ENCODE measurements at regions not wholly inside any gene's neighbourhood (a gene's known extent, or its start where the extent isn't known, plus 50 kb on each side); places are given as distances from the start of the nearest gene placed in this dataset.

DNA sequence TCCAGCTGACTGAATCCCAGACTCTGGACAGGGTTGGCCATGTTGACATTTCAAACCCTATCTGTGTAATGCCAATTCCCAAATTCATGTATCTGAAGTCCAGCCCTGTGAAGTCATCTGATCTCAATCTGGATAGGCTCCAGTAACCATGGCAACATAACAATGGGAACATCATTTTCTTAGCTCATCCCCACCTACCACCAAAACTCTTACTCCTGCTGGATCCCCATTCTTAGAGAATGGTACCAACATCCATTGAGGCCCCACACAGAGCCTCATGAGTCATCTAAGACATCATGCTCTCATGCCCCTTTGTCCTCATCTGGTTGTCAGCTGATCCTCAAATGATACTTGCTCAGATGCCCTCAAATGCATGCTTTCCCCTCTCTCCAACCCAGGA is 58.9 kb upstream of the TEX51 start:
- Histone ChIP-seq H3K36me3 (ENCODE audit: control insufficient read depth in 4 of 4, insufficient read depth in 4 of 4, low read length in 4 of 4) (no peaks in the 10 kb centered on the region), H3K4me3 (no peak overlapping the region), H3K27ac (ENCODE audit: low read depth in 1 of 2, low read length in 1 of 2) (no peak overlapping the region), H3K9me3 (ENCODE audit: control insufficient read depth in 4 of 4, insufficient read depth in 3 of 4, low read length in 3 of 4) (peaks cover 0 to 2% (median 0%) of the 10 kb centered on the region in 4 donors), H3K27me3 (ENCODE audit: control insufficient read depth in 3 of 3, insufficient read depth in 3 of 3, low read length in 2 of 3) (no peaks in the 10 kb centered on the region), H3K9ac (ENCODE audit: insufficient read depth in 1 of 2, low read length in 2 of 2) (no peak overlapping the region), H3K4me1 (ENCODE audit: control insufficient read depth in 5 of 5, insufficient read depth in 5 of 5, low read length in 5 of 5) (no peaks in the 10 kb centered on the region)
- DNase-seq (peak in 2 of 3 donors; percentile 45 to 57), ATAC-seq (ENCODE audit: insufficient read depth, low FRiP score) (no peak)
- TF ChIP-seq, protein P1, sequence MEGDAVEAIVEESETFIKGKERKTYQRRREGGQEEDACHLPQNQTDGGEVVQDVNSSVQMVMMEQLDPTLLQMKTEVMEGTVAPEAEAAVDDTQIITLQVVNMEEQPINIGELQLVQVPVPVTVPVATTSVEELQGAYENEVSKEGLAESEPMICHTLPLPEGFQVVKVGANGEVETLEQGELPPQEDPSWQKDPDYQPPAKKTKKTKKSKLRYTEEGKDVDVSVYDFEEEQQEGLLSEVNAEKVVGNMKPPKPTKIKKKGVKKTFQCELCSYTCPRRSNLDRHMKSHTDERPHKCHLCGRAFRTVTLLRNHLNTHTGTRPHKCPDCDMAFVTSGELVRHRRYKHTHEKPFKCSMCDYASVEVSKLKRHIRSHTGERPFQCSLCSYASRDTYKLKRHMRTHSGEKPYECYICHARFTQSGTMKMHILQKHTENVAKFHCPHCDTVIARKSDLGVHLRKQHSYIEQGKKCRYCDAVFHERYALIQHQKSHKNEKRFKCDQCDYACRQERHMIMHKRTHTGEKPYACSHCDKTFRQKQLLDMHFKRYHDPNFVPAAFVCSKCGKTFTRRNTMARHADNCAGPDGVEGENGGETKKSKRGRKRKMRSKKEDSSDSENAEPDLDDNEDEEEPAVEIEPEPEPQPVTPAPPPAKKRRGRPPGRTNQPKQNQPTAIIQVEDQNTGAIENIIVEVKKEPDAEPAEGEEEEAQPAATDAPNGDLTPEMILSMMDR (IDR thresholded peaks at IDR 0.05; ENCODE audit: control extremely low read depth, extremely low read depth) = no peak

DNA sequence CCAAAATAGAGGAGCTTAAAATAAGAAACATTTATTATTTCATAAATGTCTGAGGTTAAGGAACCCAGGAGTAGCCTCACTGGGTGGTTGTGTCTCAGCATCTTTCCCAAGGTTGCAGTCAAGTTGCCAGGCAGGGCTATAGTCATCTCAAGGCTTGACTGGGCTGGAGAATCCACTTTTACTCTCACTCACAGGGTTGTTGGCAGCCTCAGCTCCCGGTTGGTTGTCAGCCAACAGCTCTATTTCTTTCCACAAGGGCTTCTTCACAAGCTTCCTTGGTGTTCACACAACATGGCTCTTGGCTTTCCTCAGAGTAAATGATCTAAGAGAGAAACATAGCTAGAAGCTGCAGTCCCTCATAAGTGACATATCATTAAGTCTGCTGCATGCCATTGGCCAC is 55.6 kb upstream of the TEX51 start:
- no peak overlapping the region for H3K9ac ChIP-seq (ENCODE audit: insufficient read depth in 1 of 2, low read length in 2 of 2)
- no peaks in the 10 kb centered on the region for H3K4me1 ChIP-seq (ENCODE audit: control insufficient read depth in 5 of 5, insufficient read depth in 5 of 5, low read length in 5 of 5)
- no peaks in the 10 kb centered on the region for H3K27me3 ChIP-seq (ENCODE audit: control insufficient read depth in 3 of 3, insufficient read depth in 3 of 3, low read length in 2 of 3)
- TF ChIP-seq, protein P1 (IDR thresholded peaks at IDR 0.05; ENCODE audit: control extremely low read depth, extremely low read depth) = no peak
- H3K27ac ChIP-seq (ENCODE audit: low read depth in 1 of 2, low read length in 1 of 2) = no peak overlapping the region
- 52 to 95% methylated on average over 1 of the region's 1 CpG for WGBS, 2 donors
- DNase-seq = peak in 2 of 3 donors; percentile 24 to 27
- no peaks in the 10 kb centered on the region for H3K36me3 ChIP-seq (ENCODE audit: control insufficient read depth in 4 of 4, insufficient read depth in 4 of 4, low read length in 4 of 4)
- H3K9me3 ChIP-seq (ENCODE audit: control insufficient read depth in 4 of 4, insufficient read depth in 3 of 4, low read length in 3 of 4) = peaks cover 0 to 2% (median 0%) of the 10 kb centered on the region in 4 donors
- ATAC-seq (ENCODE audit: insufficient read depth, low FRiP score) = no peak
- H3K4me3 ChIP-seq = no peak overlapping the region

DNA sequence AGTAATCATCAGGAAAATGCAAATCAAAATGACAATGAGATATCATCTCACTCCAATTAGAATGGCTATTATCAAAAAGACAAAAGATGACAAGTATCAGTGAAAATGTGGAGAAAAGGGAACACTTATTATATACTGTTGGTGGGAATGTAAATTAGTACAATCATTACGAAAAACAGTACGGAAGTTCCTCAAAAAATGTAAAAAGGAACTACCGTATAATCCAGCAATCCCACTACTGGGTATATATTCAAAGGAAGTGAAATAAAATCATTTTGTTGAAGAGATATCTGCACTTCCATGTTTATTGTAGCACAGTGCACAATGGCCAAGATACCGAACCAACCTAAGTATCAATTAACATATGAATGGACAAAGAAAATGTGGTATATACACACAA is 52.4 kb upstream of the TEX51 start:
- H3K36me3 ChIP-seq (ENCODE audit: control insufficient read depth in 4 of 4, insufficient read depth in 4 of 4, low read length in 4 of 4) = no peaks in the 10 kb centered on the region
- ATAC-seq (ENCODE audit: insufficient read depth, low FRiP score) (no peak), DNase-seq (no peak)
- TF ChIP-seq, protein P1 (IDR thresholded peaks at IDR 0.05; ENCODE audit: control extremely low read depth, extremely low read depth) = no peak
- H3K9ac ChIP-seq (ENCODE audit: insufficient read depth in 1 of 2, low read length in 2 of 2) = no peak overlapping the region
- 32 to 65% methylated on average over 4 of the region's 4 CpGs for WGBS, 2 donors
- no peak overlapping the region for H3K27ac ChIP-seq (ENCODE audit: low read depth in 1 of 2, low read length in 1 of 2)
- H3K9me3 ChIP-seq (ENCODE audit: control insufficient read depth in 4 of 4, insufficient read depth in 3 of 4, low read length in 3 of 4) = no peaks in the 10 kb centered on the region
- H3K27me3 ChIP-seq (ENCODE audit: control insufficient read depth in 3 of 3, insufficient read depth in 3 of 3, low read length in 2 of 3) = no peaks in the 10 kb centered on the region
- H3K4me3 ChIP-seq = no peak overlapping the region
- no peaks in the 10 kb centered on the region for H3K4me1 ChIP-seq (ENCODE audit: control insufficient read depth in 5 of 5, insufficient read depth in 5 of 5, low read length in 5 of 5)

Data from lung (tissue), 11 donors.